Muscle layer of colon (tissue), 2 donors: ENCODE measurements at regions not wholly inside any gene's neighbourhood (a gene's known extent, or its start where the extent isn't known, plus 50 kb on each side); places are given as distances from the start of the nearest gene placed in this dataset.

Experiments used
- H3K27ac ChIP-seq: one replicate; pipeline ENCODE4 v1.7.0; 2013; ENCODE audit warnings: low read depth, mild to moderate bottlenecking, low read length, moderate library complexity
- H3K27me3 ChIP-seq, 2 donors: one replicate each; pipeline ENCODE4 v1.7.0; 2013; ENCODE audit warnings: low read length in 2 of 2, mild to moderate bottlenecking in 2 of 2; ENCODE audit not compliant: insufficient read depth in 2 of 2, control insufficient read depth in 1 of 2
- H3K36me3 ChIP-seq: one replicate; pipeline ENCODE4 v1.7.0; 2013; ENCODE audit warnings: mild to moderate bottlenecking, low read length; ENCODE audit not compliant: insufficient read depth
- H3K4me1 ChIP-seq: one replicate; pipeline ENCODE4 v1.7.0; 2013; ENCODE audit warnings: mild to moderate bottlenecking, low read length; ENCODE audit not compliant: insufficient read depth
- H3K4me3 ChIP-seq, 2 donors: one replicate each; pipeline ENCODE4 v1.7.0; 2013; ENCODE audit warnings: low read length in 2 of 2, low read depth in 1 of 2, mild to moderate bottlenecking in 1 of 2, moderate library complexity in 1 of 2
- H3K9ac ChIP-seq: one replicate; pipeline ENCODE4 v1.7.0; 2013; ENCODE audit warnings: low read length
- H3K9me3 ChIP-seq: one replicate; pipeline ENCODE4 v1.7.0; 2013; ENCODE audit warnings: mild to moderate bottlenecking, low read length
- donor health status: abdominal sarcoma.
- donor health status: Adenocarcinoma of cecum.

DNA sequence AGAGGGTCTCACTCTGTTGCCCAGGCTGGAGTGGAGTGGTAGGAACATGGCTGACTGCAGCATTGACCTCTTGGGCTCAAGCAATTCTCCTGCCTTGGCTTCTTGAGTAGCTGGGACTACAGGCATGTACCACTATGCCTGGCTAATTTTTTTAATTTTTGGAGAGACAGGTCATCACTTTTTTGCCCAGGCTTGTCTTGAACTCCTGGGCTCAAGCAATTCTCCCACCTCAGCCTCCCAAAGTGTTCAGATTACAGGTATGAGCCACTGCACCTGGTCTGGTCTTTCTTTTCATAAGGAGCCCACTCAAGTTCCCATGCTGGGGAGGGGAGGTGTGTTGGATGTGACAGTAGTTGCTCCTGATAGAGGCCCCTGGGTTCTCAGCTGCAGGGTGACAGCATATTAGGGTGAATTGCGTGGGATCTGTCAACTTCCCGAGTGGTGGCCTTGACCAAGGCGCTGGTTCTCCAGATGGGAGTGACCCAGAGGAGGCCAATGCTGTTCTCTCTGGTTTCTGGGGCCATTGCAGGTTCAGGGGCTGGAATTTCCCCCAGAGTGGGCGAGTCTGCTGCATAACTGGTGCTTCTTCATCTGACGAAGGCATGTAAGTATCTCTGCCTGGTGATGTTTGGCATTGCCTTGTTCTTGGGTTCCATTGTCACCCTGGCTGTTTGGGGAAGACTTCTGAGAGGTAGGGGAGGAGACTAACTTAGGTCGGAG, 52.4 kb upstream of the ESRRB start:
- Histone ChIP-seq H3K36me3 (no peaks in the 10 kb centered on the region), H3K4me3 (no peak overlapping the region), H3K4me1 (no peaks in the 10 kb centered on the region), H3K27ac (no peak overlapping the region), H3K9me3 (no peaks in the 10 kb centered on the region), H3K27me3 (no peaks in the 10 kb centered on the region), H3K9ac (no peak overlapping the region)

DNA sequence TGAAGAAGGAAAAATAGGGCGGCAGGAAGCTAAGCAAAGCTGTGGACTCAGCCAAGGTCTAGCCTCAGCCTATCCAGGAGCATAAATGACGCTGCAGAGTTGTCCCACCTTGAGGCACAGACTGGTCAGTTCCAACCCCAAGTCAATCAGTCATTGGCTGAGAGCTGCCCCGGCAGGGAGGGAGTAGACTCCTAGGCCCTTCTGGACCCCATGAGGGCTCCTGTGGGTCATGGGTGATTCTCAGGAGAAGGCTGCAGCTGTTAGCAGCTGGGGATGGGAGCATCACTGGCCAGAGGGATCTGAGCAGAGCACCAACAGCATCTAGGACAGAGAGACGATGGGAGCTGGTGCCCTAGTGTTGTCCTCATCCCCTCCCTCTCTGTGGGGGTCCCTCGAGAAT, 51.8 kb upstream of the ESRRB start:
- Histone ChIP-seq H3K9me3 (no peaks in the 10 kb centered on the region), H3K9ac (no peak overlapping the region), H3K4me1 (no peaks in the 10 kb centered on the region), H3K4me3 (no peak overlapping the region), H3K27me3 (peaks cover 0 to under 1% of the 10 kb centered on the region in 2 donors), H3K36me3 (no peaks in the 10 kb centered on the region), H3K27ac (no peak overlapping the region)
